Adrenal gland (tissue), 9 donors: ENCODE measurements at regions not wholly inside any gene's neighbourhood (a gene's known extent, or its start where the extent isn't known, plus 50 kb on each side); places are given as distances from the start of the nearest gene placed in this dataset.

Source experiments
- DNase-seq, 7 donors: peaks; one replicate each; pipeline ENCODE4 v3.0.0-alpha.2; 2019 to 2020
- H3K27ac ChIP-seq, 5 donors: fragments of 200-600 bp; sonication (generic) in 4 of 5; 1 replicate in 3 of 5; 2 replicates in 2 of 5; pipeline versions ENCODE4 v1.5.1 to v1.8.0; 2016 to 2020; ENCODE audit warnings: mild to moderate bottlenecking in 1 of 5
- H3K27me3 ChIP-seq: fragments of 200-600 bp; 2 replicates; pipeline ENCODE4 v1.8.0; 2021
- H3K36me3 ChIP-seq, 2 donors: fragments of 200-600 bp; replicated peaks in 1 of 2; 1 replicate in 1 of 2; 2 replicates in 1 of 2; pipeline versions ENCODE4 v1.5.1 to v1.8.0; 2018 to 2022
- H3K4me1 ChIP-seq, 2 donors: fragments of 200-600 bp; replicated peaks in 1 of 2; 1 replicate in 1 of 2; 2 replicates in 1 of 2; pipeline versions ENCODE4 v1.5.1 to v1.8.0; 2018 to 2021
- H3K4me3 ChIP-seq, 4 donors: fragments of 200-600 bp; sonication (generic) in 3 of 4; one replicate each; pipeline ENCODE4 v1.5.1; 2016 to 2018
- H3K9me3 ChIP-seq, 3 donors: fragments of 200-600 bp; sonication (generic) in 1 of 3; replicated peaks in 1 of 3; 1 replicate in 2 of 3; 2 replicates in 1 of 3; pipeline versions ENCODE4 v1.5.1 to v1.8.0; 2016 to 2021
- CTCF ChIP-seq, 6 experiments: fragments of 450-650 bp in 4 of 6; fragments of 200-600 bp in 2 of 6; sonication (generic) in 1 of 6; IDR thresholded peaks; 1 replicate in 5 of 6; 2 replicates in 1 of 6; pipeline versions ENCODE4 v1.5.1 to v1.8.0; 2016 to 2021; ENCODE audit warnings: antibody characterized with exemption in 6 of 6, mild to moderate bottlenecking in 2 of 6, moderate library complexity in 1 of 6
- POLR2A ChIP-seq, 2 donors: fragments of 450-650 bp; IDR thresholded peaks; one replicate each; pipeline ENCODE4 v1.6.1; 2017; ENCODE audit warnings: antibody characterized with exemption in 2 of 2, mild to moderate bottlenecking in 2 of 2, moderate library complexity in 1 of 2
- WGBS, 4 donors: extraction: QIAGEN DNeasy Blood & Tissue Kit in 2 of 4; methylation state at CpG; one replicate each; pipeline versions ENCODE4 v1.1.5 to v1.1.7; 2013 to 2017; 5-methylcytosine and 5-hydroxymethylcytosine counted together
- intact Hi-C, 2 donors: fragments of 100-400 bp; cut with DNase I; formaldehyde crosslinking; loops; one replicate each; pipeline versions ENCODE4 v1.14.1 to v1.15.0; 2022 to 2023
- donor health status: healthy with polysubstance abuse.
- donor health status: Bipolar disorder and iron deficiency.
- donor health status: DM: yes; HTN: yes; CAD: no.
- donor health status: DM: no; HTN: no; CAD: no.
- donor health status: DM: no; HTN: no; CAD: no.

DNA sequence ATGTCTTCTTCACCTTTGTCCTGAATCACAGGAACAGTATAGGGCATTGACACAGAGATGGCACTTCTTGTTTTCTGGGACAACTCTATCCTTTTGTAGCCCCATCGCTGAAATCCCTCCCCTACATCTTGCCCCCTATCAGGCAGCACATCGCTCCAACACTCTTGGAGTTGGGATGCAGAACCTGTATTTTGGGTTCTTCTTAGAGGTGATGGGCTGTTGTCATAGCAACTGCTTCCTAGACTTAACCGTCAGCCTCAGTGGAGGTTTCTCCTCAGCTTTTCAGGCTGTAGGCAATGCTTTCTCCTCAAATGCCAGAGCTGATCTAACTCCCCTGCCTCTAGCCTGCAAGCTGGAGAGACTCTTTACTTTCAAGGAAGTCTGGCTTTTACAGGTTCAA is 99.9 kb upstream of the SPRED2 start:
- no peak for DNase-seq
- H3K9me3 ChIP-seq = no peaks in the 10 kb centered on the region
- WGBS, 4 donors = 96 to 100% (median 97%) methylated on average over 3 of the region's 3 CpGs
- no peak for TF ChIP-seq POLR2A (IDR thresholded peaks at IDR 0.05)
- TF ChIP-seq CTCF (IDR thresholded peaks at IDR 0.05) = no peak
- no peaks in the 10 kb centered on the region for H3K4me1 ChIP-seq
- no peaks in the 10 kb centered on the region for H3K36me3 ChIP-seq
- intact Hi-C loops = no loop called here
- H3K4me3 ChIP-seq = no peak overlapping the region
- H3K27ac ChIP-seq = no peak overlapping the region
- H3K27me3 ChIP-seq = no peaks in the 10 kb centered on the region

- intact Hi-C loops = no loop called here
- no peaks in the 10 kb centered on the region for H3K27me3 ChIP-seq
- WGBS, 4 donors = 94 to 98% (median 96%) methylated on average over 4 to 5 of the region's 5 CpGs
These were observed 98.3 kb upstream of the SPRED2 start for GRCh38 chr2:65530547-65531320.

GRCh38 chr2:65529419-65529818 is 97.0 kb upstream of the SPRED2 start:
- Histone ChIP-seq H3K27ac (no peak overlapping the region), H3K27me3 (no peaks in the 10 kb centered on the region), H3K9me3 (no peaks in the 10 kb centered on the region), H3K36me3 (no peaks in the 10 kb centered on the region), H3K4me3 (no peak overlapping the region), H3K4me1 (no peaks in the 10 kb centered on the region)
- WGBS, 4 donors = 83 to 94% (median 89%) methylated on average over 5 of the region's 5 CpGs
- no peak for DNase-seq
- intact Hi-C loops = no loop called here
- TF ChIP-seq CTCF (IDR thresholded peaks at IDR 0.05) = no peak
- no peak for TF ChIP-seq POLR2A (IDR thresholded peaks at IDR 0.05)

More at GRCh38 chr2:65530547-65531320, 98.3 kb upstream of the SPRED2 start:
- no peak for DNase-seq
- H3K4me3 ChIP-seq = no peak overlapping the region
- H3K9me3 ChIP-seq = no peaks in the 10 kb centered on the region
- H3K27ac ChIP-seq = no peak overlapping the region
- TF ChIP-seq CTCF (IDR thresholded peaks at IDR 0.05) = no peak
- TF ChIP-seq POLR2A (IDR thresholded peaks at IDR 0.05) = no peak
- H3K4me1 ChIP-seq = no peaks in the 10 kb centered on the region
- no peaks in the 10 kb centered on the region for H3K36me3 ChIP-seq

GRCh38 chr2:65528241-65528574 is 95.8 kb upstream of the SPRED2 start:
- no peaks in the 10 kb centered on the region for H3K9me3 ChIP-seq
- no peaks in the 10 kb centered on the region for H3K27me3 ChIP-seq
- no peak overlapping the region for H3K27ac ChIP-seq
- no peak overlapping the region for H3K4me3 ChIP-seq
- H3K36me3 ChIP-seq = no peaks in the 10 kb centered on the region
- no peak for TF ChIP-seq CTCF (IDR thresholded peaks at IDR 0.05)
- no peak for TF ChIP-seq POLR2A (IDR thresholded peaks at IDR 0.05)
- WGBS, 4 donors = 78 to 91% (median 87%) methylated on average over 1 of the region's 1 CpG
- no peak for DNase-seq
- no peaks in the 10 kb centered on the region for H3K4me1 ChIP-seq
- intact Hi-C loops = no loop called here
